Bronchial epithelial cell (primary cell): ENCODE measurements at regions not wholly inside any gene's neighbourhood (a gene's known extent, or its start where the extent isn't known, plus 50 kb on each side); places are given as distances from the start of the nearest gene placed in this dataset.

ENCODE experiments used
- DNase-seq: peaks from one replicate; pipeline ENCODE4 v3.0.0-alpha.2; 2010; ENCODE audit warnings: low read depth
- FAIRE-seq: peaks from 2 replicates; lab custom pipeline; 2011; peaks lifted over from hg19 to GRCh38; lab: Jason Lieb, UNC
- H3K27me3 ChIP-seq: 2 replicates; pipeline ENCODE4 v1.5.1; 2011; ENCODE audit warnings: low read length; ENCODE audit not compliant: control insufficient read depth, insufficient read depth
- H3K36me3 ChIP-seq: 2 replicates; pipeline ENCODE4 v1.5.1; 2011; ENCODE audit warnings: low read length; ENCODE audit not compliant: control insufficient read depth, insufficient read depth
- H3K4me3 ChIP-seq: 2 replicates; pipeline ENCODE4 v1.5.1; 2011; ENCODE audit warnings: mild to moderate bottlenecking, low read depth, low read length, control low read depth
- CTCF ChIP-seq: IDR thresholded peaks from 2 replicates; pipeline ENCODE4 v1.5.1; 2011; ENCODE audit warnings: mild to moderate bottlenecking, moderate library complexity, low read length, control low read depth, inconsistent platforms; ENCODE audit not compliant: insufficient read depth, severe bottlenecking

DNA sequence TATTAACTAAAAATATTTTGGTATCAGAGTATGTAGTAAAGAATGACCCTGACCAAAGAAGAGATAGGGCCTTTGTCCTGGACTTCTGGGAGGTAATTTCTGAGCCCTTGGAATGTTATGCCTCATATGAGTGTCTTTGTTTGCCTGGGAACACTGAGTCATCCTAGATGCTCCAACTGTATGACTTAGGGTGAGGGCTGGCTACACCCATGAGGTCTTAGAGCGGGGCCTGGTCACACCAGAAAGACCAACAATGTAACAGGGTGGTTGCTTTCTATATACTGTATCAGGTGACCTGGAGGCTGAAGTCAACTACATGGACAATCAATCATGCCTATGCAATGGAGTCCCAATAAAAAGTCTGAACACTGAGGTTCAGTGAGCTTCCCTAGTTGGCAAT is 253.1 kb downstream of the MBD2 start:
- DNase-seq (peak; percentile 56), FAIRE-seq (no peak)
- TF ChIP-seq CTCF: no peak
- Histone ChIP-seq H3K4me3 (no peak overlapping the region), H3K27me3 (no peaks in the 10 kb centered on the region), H3K36me3 (no peaks in the 10 kb centered on the region)

- TF ChIP-seq CTCF: no peak
- DNase-seq: no peak
- no peaks in the 10 kb centered on the region for H3K27me3 ChIP-seq
- no peak for FAIRE-seq
- no peaks in the 10 kb centered on the region for H3K36me3 ChIP-seq
- no peak overlapping the region for H3K4me3 ChIP-seq
These were observed 271.8 kb downstream of the MBD2 start for GRCh38 chr18:53952700-53953099.

DNA sequence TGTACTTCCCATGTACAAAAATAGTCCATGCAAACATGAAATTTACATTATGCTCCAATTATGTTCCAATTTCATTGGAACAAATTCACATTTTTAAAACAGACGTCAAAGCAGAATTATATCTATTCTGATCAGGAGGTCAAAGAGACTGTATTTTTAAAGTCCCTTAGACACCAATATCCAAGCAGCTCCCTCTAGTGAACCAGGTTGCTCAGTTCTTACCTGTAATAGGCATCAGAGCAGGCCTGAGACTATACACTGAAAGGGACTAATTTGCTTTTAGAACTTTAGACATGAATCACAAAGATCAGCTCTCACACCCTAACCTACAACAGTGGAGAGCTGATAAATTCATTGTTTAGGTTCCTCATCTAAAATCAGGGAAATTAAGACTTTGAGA is 273.9 kb downstream of the MBD2 start:
- TF ChIP-seq CTCF: peak; percentile 5
- H3K27me3 ChIP-seq: no peaks in the 10 kb centered on the region
- H3K36me3 ChIP-seq: no peaks in the 10 kb centered on the region
- no peak overlapping the region for H3K4me3 ChIP-seq
- peak; percentile 47 for FAIRE-seq
- DNase-seq: no peak

DNA sequence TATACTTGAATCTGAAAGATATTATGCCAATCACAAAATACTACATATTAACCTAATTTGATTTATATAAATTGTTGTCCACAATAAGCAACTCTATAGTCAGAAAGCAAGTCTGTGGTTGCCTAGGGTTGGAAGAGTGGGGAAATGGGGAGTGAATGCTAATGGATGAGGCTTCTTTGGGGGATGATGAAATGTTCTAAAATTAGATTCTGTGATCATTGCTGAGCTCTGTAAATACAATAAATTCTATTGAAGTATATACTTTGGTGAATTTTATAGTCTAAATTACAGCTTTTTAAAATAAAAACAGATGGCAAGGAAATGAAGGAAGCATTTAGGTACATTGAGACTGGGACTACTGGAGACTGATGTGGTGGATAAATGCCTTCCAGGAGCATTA is 275.5 kb downstream of the MBD2 start:
- Histone ChIP-seq H3K36me3 (no peaks in the 10 kb centered on the region), H3K27me3 (no peaks in the 10 kb centered on the region), H3K4me3 (no peak overlapping the region)
- DNase-seq (no peak), FAIRE-seq (no peak)
- no peak for TF ChIP-seq CTCF

DNA sequence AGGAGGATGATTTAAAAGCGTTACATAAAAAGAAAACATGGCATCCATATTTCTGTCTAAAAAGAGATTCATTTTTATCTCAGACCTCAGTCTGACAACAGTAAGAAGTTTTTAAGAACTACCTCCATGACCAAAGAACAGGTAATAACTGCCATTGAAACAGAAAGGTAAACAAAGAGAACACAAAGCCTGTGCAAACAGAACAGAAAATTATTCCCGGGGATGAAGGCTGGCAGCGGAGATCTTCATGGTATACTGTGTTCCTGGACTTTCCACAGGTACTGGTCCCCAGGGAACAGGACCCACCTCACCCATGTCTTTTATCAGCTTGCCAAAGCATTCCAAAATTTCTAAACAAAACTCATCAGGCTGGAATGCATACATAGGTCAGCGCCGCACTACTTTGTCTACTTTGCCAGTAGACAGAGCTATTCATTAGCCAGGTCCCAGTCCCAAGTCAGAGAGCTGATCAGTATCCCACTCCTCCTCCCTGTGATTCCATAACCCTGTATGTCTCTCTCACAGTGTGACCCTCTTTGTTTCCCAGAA is 277.3 kb downstream of the MBD2 start:
- no peak for TF ChIP-seq CTCF
- DNase-seq (peak; percentile 17), FAIRE-seq (no peak)
- no peak overlapping the region for H3K4me3 ChIP-seq
- no peaks in the 10 kb centered on the region for H3K36me3 ChIP-seq
- no peaks in the 10 kb centered on the region for H3K27me3 ChIP-seq

DNA sequence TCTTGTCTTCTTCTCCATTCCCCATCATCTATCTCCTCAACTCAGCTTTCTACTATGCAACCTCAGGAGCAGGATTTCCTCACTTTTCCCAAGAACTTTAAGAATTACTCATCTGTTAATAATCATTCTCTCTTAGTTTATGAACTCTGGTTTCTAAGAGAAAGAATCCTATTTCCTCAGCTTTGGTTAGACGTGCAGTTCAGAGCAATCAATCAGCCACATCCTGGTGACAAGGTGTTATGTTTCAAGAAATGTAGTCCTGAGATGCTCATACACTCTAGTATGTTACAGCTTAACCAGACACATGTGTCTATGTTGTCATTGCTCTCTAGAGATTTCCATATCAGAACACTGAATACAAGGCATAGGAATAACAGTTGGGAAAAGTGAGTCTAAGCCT is 277.9 kb downstream of the MBD2 start:
- FAIRE-seq (no peak), DNase-seq (peak; percentile 40)
- Histone ChIP-seq H3K4me3 (no peak overlapping the region), H3K27me3 (no peaks in the 10 kb centered on the region), H3K36me3 (no peaks in the 10 kb centered on the region)
- TF ChIP-seq CTCF: no peak
